ENCODE measurements at regions not wholly inside any gene's neighbourhood (a gene's known extent, or its start where the extent isn't known, plus 50 kb on each side); places are given as distances from the start of the nearest gene placed in this dataset.

DNA sequence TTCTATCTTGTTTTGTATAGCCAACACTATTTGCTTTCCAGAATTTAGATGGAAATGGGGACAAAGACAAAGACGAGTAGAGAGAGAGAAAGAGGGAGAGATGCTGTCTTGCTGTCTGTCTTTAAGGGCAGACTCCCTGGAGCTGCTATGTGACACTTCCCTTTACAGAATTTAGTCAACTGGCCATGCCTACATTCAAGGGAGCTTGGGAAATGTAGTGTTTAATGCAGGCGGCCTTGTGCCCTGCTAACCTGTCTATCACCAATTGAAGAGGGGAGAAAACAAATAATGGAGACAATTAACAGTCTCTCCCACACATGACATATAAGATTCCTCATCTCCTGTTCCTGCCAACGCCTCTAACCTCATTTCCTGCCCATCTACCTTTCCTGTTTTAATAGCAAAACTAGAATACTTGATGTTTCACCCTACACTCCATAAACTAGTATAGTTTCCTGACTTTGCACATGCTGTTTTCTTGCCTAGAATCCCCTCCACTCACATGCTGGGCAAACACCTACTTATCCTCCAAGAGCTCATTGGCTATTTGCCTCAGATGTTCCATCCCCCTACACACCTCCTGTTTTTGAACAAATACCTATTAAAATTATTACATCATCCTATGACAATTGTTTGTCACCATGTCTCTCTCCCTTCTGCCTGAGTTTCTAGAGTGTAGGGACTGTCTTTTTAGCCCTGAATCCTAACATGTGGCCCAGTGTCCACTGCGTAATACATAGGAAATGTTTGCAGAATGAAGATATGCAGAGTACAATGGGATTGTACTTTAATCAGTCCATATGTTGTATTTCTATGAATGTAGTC, 117.2 kb downstream of the SLC25A24 start:
- TF ChIP-seq FOXM1 (IDR thresholded peaks at IDR 0.05; ENCODE audit: borderline replicate concordance, low read depth) (no peak), YY1 (IDR thresholded peaks at IDR 0.05; ENCODE audit: low read depth) (no peak), TAF1 (IDR thresholded peaks at IDR 0.05; ENCODE audit: low read depth) (no peak), ZBTB7A (IDR thresholded peaks at IDR 0.05; ENCODE audit: low read depth) (no peak), TCF12 (IDR thresholded peaks at IDR 0.05; ENCODE audit: low read depth) (no peak), CEBPB (IDR thresholded peaks at IDR 0.05) (no peak), EP300 (IDR thresholded peaks at IDR 0.05; ENCODE audit: borderline replicate concordance) (no peak), RAD21 (IDR thresholded peaks at IDR 0.05; ENCODE audit: low read depth) (no peak), NFIC (IDR thresholded peaks at IDR 0.05) (no peak), TEAD4 (IDR thresholded peaks at IDR 0.05) (no peak), EGR1 (IDR thresholded peaks at IDR 0.05) (no peak), CREB1 (IDR thresholded peaks at IDR 0.05; ENCODE audit: low read depth) (no peak)
- TF ChIP-seq, protein P1, sequence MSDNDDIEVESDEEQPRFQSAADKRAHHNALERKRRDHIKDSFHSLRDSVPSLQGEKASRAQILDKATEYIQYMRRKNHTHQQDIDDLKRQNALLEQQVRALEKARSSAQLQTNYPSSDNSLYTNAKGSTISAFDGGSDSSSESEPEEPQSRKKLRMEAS (IDR thresholded peaks at IDR 0.05), result no peak
- TF ChIP-seq, protein P2, sequence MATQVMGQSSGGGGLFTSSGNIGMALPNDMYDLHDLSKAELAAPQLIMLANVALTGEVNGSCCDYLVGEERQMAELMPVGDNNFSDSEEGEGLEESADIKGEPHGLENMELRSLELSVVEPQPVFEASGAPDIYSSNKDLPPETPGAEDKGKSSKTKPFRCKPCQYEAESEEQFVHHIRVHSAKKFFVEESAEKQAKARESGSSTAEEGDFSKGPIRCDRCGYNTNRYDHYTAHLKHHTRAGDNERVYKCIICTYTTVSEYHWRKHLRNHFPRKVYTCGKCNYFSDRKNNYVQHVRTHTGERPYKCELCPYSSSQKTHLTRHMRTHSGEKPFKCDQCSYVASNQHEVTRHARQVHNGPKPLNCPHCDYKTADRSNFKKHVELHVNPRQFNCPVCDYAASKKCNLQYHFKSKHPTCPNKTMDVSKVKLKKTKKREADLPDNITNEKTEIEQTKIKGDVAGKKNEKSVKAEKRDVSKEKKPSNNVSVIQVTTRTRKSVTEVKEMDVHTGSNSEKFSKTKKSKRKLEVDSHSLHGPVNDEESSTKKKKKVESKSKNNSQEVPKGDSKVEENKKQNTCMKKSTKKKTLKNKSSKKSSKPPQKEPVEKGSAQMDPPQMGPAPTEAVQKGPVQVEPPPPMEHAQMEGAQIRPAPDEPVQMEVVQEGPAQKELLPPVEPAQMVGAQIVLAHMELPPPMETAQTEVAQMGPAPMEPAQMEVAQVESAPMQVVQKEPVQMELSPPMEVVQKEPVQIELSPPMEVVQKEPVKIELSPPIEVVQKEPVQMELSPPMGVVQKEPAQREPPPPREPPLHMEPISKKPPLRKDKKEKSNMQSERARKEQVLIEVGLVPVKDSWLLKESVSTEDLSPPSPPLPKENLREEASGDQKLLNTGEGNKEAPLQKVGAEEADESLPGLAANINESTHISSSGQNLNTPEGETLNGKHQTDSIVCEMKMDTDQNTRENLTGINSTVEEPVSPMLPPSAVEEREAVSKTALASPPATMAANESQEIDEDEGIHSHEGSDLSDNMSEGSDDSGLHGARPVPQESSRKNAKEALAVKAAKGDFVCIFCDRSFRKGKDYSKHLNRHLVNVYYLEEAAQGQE (IDR thresholded peaks at IDR 0.05; ENCODE audit: low read depth), result no peak
- TF ChIP-seq, protein P3, sequence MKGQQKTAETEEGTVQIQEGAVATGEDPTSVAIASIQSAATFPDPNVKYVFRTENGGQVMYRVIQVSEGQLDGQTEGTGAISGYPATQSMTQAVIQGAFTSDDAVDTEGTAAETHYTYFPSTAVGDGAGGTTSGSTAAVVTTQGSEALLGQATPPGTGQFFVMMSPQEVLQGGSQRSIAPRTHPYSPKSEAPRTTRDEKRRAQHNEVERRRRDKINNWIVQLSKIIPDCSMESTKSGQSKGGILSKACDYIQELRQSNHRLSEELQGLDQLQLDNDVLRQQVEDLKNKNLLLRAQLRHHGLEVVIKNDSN (IDR thresholded peaks at IDR 0.05), result no peak

DNA sequence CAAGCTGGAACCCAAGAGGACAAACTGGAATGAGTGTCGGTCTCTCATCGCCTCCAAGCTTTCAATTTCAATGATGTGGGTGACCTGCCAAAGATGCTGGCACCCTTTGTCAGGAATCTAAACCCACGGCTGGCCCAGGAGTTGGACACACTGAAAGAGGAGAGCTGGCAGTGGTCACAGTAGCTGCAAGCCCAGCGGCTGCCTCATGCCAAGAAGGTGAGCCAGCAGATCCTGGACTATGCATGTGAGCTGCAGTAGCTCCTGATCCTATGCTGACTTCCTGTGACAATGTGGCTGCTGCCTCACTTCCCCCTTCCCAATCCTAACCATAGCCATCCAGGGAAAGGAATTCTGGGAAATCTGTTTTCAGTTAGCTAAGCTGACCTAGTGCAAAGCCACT, 117.0 kb upstream of the VAV3 start:
- TF ChIP-seq, protein P3 (IDR thresholded peaks at IDR 0.05), result no peak
- TF ChIP-seq FOXM1 (IDR thresholded peaks at IDR 0.05; ENCODE audit: borderline replicate concordance, low read depth) (no peak), TCF12 (IDR thresholded peaks at IDR 0.05; ENCODE audit: low read depth) (no peak), NFIC (IDR thresholded peaks at IDR 0.05) (no peak), EGR1 (IDR thresholded peaks at IDR 0.05) (no peak), TEAD4 (IDR thresholded peaks at IDR 0.05) (no peak), YY1 (IDR thresholded peaks at IDR 0.05; ENCODE audit: low read depth) (no peak), CEBPB (IDR thresholded peaks at IDR 0.05) (no peak), ZBTB7A (IDR thresholded peaks at IDR 0.05; ENCODE audit: low read depth) (no peak), EP300 (IDR thresholded peaks at IDR 0.05; ENCODE audit: borderline replicate concordance) (no peak), RAD21 (IDR thresholded peaks at IDR 0.05; ENCODE audit: low read depth) (no peak), CREB1 (IDR thresholded peaks at IDR 0.05; ENCODE audit: low read depth) (no peak), TAF1 (IDR thresholded peaks at IDR 0.05; ENCODE audit: low read depth) (no peak)
- TF ChIP-seq, protein P2 (IDR thresholded peaks at IDR 0.05; ENCODE audit: low read depth), result no peak
- TF ChIP-seq, protein P1 (IDR thresholded peaks at IDR 0.05), result no peak

DNA sequence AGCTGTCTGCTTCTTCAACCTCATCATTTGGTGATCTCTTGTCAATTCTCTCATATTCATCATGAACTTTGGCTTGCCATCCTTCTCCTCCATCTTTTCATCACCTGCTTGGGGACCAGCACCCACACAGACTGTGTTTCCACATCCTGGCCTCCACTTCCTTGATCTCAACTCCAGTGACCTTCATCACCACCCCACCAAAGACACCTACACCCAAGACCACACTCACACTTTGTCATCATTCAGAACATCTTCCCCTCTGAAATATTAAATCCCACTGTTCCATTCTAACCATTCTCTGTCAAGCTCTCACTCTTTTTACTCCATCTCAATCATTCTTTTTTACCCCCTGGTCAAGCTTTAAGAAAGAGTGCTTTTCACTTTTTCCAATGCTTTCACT, 115.5 kb upstream of the VAV3 start:
- TF ChIP-seq, protein P2 (IDR thresholded peaks at IDR 0.05; ENCODE audit: low read depth), result no peak
- TF ChIP-seq TEAD4 (IDR thresholded peaks at IDR 0.05), result no peak
- no peak for TF ChIP-seq TCF12 (IDR thresholded peaks at IDR 0.05; ENCODE audit: low read depth)
- no peak for TF ChIP-seq FOXM1 (IDR thresholded peaks at IDR 0.05; ENCODE audit: borderline replicate concordance, low read depth)
- no peak for TF ChIP-seq CEBPB (IDR thresholded peaks at IDR 0.05)
- TF ChIP-seq CREB1 (IDR thresholded peaks at IDR 0.05; ENCODE audit: low read depth), result no peak
- no peak for TF ChIP-seq TAF1 (IDR thresholded peaks at IDR 0.05; ENCODE audit: low read depth)
- no peak for TF ChIP-seq ZBTB7A (IDR thresholded peaks at IDR 0.05; ENCODE audit: low read depth)
- TF ChIP-seq RAD21 (IDR thresholded peaks at IDR 0.05; ENCODE audit: low read depth), result no peak
- TF ChIP-seq, protein P3 (IDR thresholded peaks at IDR 0.05), result no peak
- no peak for TF ChIP-seq EGR1 (IDR thresholded peaks at IDR 0.05)
- TF ChIP-seq, protein P1 (IDR thresholded peaks at IDR 0.05), result no peak
- TF ChIP-seq EP300 (IDR thresholded peaks at IDR 0.05; ENCODE audit: borderline replicate concordance), result no peak
- TF ChIP-seq YY1 (IDR thresholded peaks at IDR 0.05; ENCODE audit: low read depth), result no peak
- no peak for TF ChIP-seq NFIC (IDR thresholded peaks at IDR 0.05)

Measured in Ishikawa (cell line).